ES-I3 (cell line): ENCODE measurements at regions not wholly inside any gene's neighbourhood (a gene's known extent, or its start where the extent isn't known, plus 50 kb on each side); places are given as distances from the start of the nearest gene placed in this dataset.

Source experiments
- H3K36me3 ChIP-seq: 2 replicates; pipeline ENCODE4 v1.6.1; 2013; ENCODE audit warnings: mild to moderate bottlenecking, low read length, control low read depth, moderate library complexity; ENCODE audit not compliant: insufficient read depth
- H3K4me1 ChIP-seq: 2 replicates; pipeline ENCODE4 v1.6.1; 2013; ENCODE audit warnings: mild to moderate bottlenecking, control low read depth, low read length; ENCODE audit not compliant: insufficient read depth
- H3K9ac ChIP-seq: 2 replicates; pipeline ENCODE4 v1.6.1; 2013; ENCODE audit warnings: low read depth, mild to moderate bottlenecking, low read length, moderate library complexity
- H3K9me3 ChIP-seq: 2 replicates; pipeline ENCODE4 v1.6.1; 2013; ENCODE audit warnings: mild to moderate bottlenecking, low read length, moderate library complexity; ENCODE audit not compliant: control insufficient read depth, insufficient read depth

GRCh38 chr2:844715-845114 lies 105.9 kb upstream of the SNTG2 start:
- Histone ChIP-seq H3K4me1 (no peaks in the 10 kb centered on the region), H3K36me3 (no peaks in the 10 kb centered on the region)

GRCh38 chr2:842151-842803 lies 108.4 kb upstream of the SNTG2 start:
- no peaks in the 10 kb centered on the region for H3K36me3 ChIP-seq
- no peak overlapping the region for H3K9ac ChIP-seq
- no peaks in the 10 kb centered on the region for H3K9me3 ChIP-seq
- no peaks in the 10 kb centered on the region for H3K4me1 ChIP-seq

More at GRCh38 chr2:844715-845114, 105.9 kb upstream of the SNTG2 start:
- H3K9me3 ChIP-seq = no peaks in the 10 kb centered on the region
- H3K9ac ChIP-seq = no peak overlapping the region

- H3K9me3 ChIP-seq = no peaks in the 10 kb centered on the region
- H3K36me3 ChIP-seq = no peaks in the 10 kb centered on the region
- H3K4me1 ChIP-seq = no peaks in the 10 kb centered on the region
- no peak overlapping the region for H3K9ac ChIP-seq
Measured at GRCh38 chr2:841036-841435, 109.6 kb upstream of the SNTG2 start.

- Histone ChIP-seq H3K9ac (no peak overlapping the region), H3K9me3 (no peaks in the 10 kb centered on the region), H3K4me1 (no peaks in the 10 kb centered on the region), H3K36me3 (no peaks in the 10 kb centered on the region)
Measured at GRCh38 chr2:834233-834632, 116.4 kb upstream of the SNTG2 start.

- Histone ChIP-seq H3K9ac (no peak overlapping the region), H3K9me3 (no peaks in the 10 kb centered on the region), H3K4me1 (no peaks in the 10 kb centered on the region), H3K36me3 (no peaks in the 10 kb centered on the region)
Measured at GRCh38 chr2:833180-833579, 117.5 kb upstream of the SNTG2 start.

- Histone ChIP-seq H3K36me3 (no peaks in the 10 kb centered on the region), H3K4me1 (no peaks in the 10 kb centered on the region), H3K9ac (no peak overlapping the region), H3K9me3 (no peaks in the 10 kb centered on the region)
Measured at GRCh38 chr2:832635-833034, 118.0 kb upstream of the SNTG2 start.

GRCh38 chr2:831622-832021 lies 119.0 kb upstream of the SNTG2 start:
- H3K9me3 ChIP-seq = no peaks in the 10 kb centered on the region
- H3K36me3 ChIP-seq = no peaks in the 10 kb centered on the region
- H3K4me1 ChIP-seq = no peaks in the 10 kb centered on the region
- no peak overlapping the region for H3K9ac ChIP-seq

- Histone ChIP-seq H3K9me3 (no peaks in the 10 kb centered on the region), H3K9ac (no peak overlapping the region), H3K4me1 (no peaks in the 10 kb centered on the region), H3K36me3 (no peaks in the 10 kb centered on the region)
Measured at GRCh38 chr2:831225-831536, 119.5 kb upstream of the SNTG2 start.

GRCh38 chr2:830419-831224 lies 120.0 kb upstream of the SNTG2 start:
- no peaks in the 10 kb centered on the region for H3K4me1 ChIP-seq
- no peaks in the 10 kb centered on the region for H3K36me3 ChIP-seq
- H3K9ac ChIP-seq = no peak overlapping the region
- no peaks in the 10 kb centered on the region for H3K9me3 ChIP-seq

- Histone ChIP-seq H3K9me3 (no peaks in the 10 kb centered on the region), H3K4me1 (no peaks in the 10 kb centered on the region), H3K9ac (no peak overlapping the region), H3K36me3 (no peaks in the 10 kb centered on the region)
Measured at GRCh38 chr2:829047-829446, 121.6 kb upstream of the SNTG2 start.

GRCh38 chr2:824954-825353 lies 125.7 kb upstream of the SNTG2 start:
- H3K36me3 ChIP-seq = no peaks in the 10 kb centered on the region
- no peaks in the 10 kb centered on the region for H3K4me1 ChIP-seq
- H3K9me3 ChIP-seq = no peaks in the 10 kb centered on the region
- H3K9ac ChIP-seq = no peak overlapping the region

GRCh38 chr2:824524-824923 lies 126.1 kb upstream of the SNTG2 start:
- no peaks in the 10 kb centered on the region for H3K36me3 ChIP-seq
- no peaks in the 10 kb centered on the region for H3K9me3 ChIP-seq
- H3K4me1 ChIP-seq = no peaks in the 10 kb centered on the region
- no peak overlapping the region for H3K9ac ChIP-seq

GRCh38 chr2:821546-821945 lies 129.1 kb upstream of the SNTG2 start:
- Histone ChIP-seq H3K4me1 (no peaks in the 10 kb centered on the region), H3K36me3 (no peaks in the 10 kb centered on the region), H3K9ac (no peak overlapping the region), H3K9me3 (no peaks in the 10 kb centered on the region)

- H3K9me3 ChIP-seq = no peaks in the 10 kb centered on the region
Measured at GRCh38 chr2:819601-820000, 131.0 kb upstream of the SNTG2 start.

GRCh38 chr2:819121-819520 lies 131.5 kb upstream of the SNTG2 start:
- no peaks in the 10 kb centered on the region for H3K36me3 ChIP-seq
- H3K4me1 ChIP-seq = 0 out of 2 replicates have a peak, but pooled peaks cover under 1% of the 10 kb centered on the region
- H3K9ac ChIP-seq = no peak overlapping the region
- H3K9me3 ChIP-seq = no peaks in the 10 kb centered on the region

More at GRCh38 chr2:819601-820000, 131.0 kb upstream of the SNTG2 start:
- Histone ChIP-seq H3K9ac (no peak overlapping the region), H3K4me1 (no peaks in the 10 kb centered on the region), H3K36me3 (no peaks in the 10 kb centered on the region)
